ENCODE measurements at regions not wholly inside any gene's neighbourhood (a gene's known extent, or its start where the extent isn't known, plus 50 kb on each side); places are given as distances from the start of the nearest gene placed in this dataset.
A peak's percentile ranks its signal among the peaks of the same experiment; 100 is the strongest.

- TF ChIP-seq CTCF (IDR thresholded peaks at IDR 0.05), result no peak
- no peak for TF ChIP-seq POLR2A (IDR thresholded peaks at IDR 0.05)
- peak in 1 of 3 donors; percentile 32 for TF ChIP-seq POLR2AphosphoS5 (IDR thresholded peaks at IDR 0.05)
- TF ChIP-seq EP300 (IDR thresholded peaks at IDR 0.05; ENCODE audit: low read depth), result no peak
Observed at GRCh38 chr5:96338624-96339415, 94.2 kb downstream of the PCSK1 start.
